ENCODE measurements at regions not wholly inside any gene's neighbourhood (a gene's known extent, or its start where the extent isn't known, plus 50 kb on each side); places are given as distances from the start of the nearest gene placed in this dataset.

- no peak for DNase-seq
Measured at GRCh38 chr5:2529371-2530092, 221.9 kb downstream of the IRX2 start.

- DNase-seq: no peak
Measured at GRCh38 chr5:2525351-2525750, 226.1 kb downstream of the IRX2 start.

GRCh38 chr5:2524620-2525019, 226.9 kb downstream of the IRX2 start:
- DNase-seq: no peak

- DNase-seq: no peak
Measured at GRCh38 chr5:2523180-2523579, 228.3 kb downstream of the IRX2 start.

GRCh38 chr5:2522372-2522771, 229.1 kb downstream of the IRX2 start:
- DNase-seq: no peak

GRCh38 chr5:2519153-2519552, 232.3 kb downstream of the IRX2 start:
- no peak for DNase-seq

- no peak for DNase-seq
Measured at GRCh38 chr5:2517451-2517850, 234.0 kb downstream of the IRX2 start.

- DNase-seq: no peak
Measured at GRCh38 chr5:2515180-2515764, 236.2 kb downstream of the IRX2 start.

- no peak for DNase-seq
Measured at GRCh38 chr5:2514484-2514883, 237.0 kb downstream of the IRX2 start.

- no peak for DNase-seq
Measured at GRCh38 chr5:2511706-2512105, 239.8 kb downstream of the IRX2 start.

GRCh38 chr5:2511126-2511525, 240.4 kb downstream of the IRX2 start:
- DNase-seq: peak; percentile 75

GRCh38 chr5:2509527-2509926, 241.9 kb downstream of the IRX2 start:
- no peak for DNase-seq

- no peak for DNase-seq
Measured at GRCh38 chr5:2508514-2508913, 243.0 kb downstream of the IRX2 start.

GRCh38 chr5:2507611-2508010, 243.9 kb downstream of the IRX2 start:
- no peak for DNase-seq

- no peak for DNase-seq
Measured at GRCh38 chr5:2506603-2507002, 244.9 kb downstream of the IRX2 start.

GRCh38 chr5:2505217-2505616, 246.3 kb downstream of the IRX2 start:
- no peak for DNase-seq

GRCh38 chr5:2502970-2503594, 248.4 kb downstream of the IRX2 start:
- DNase-seq: no peak

GRCh38 chr5:2499917-2500316, 251.6 kb downstream of the IRX2 start:
- no peak for DNase-seq

GRCh38 chr5:2496891-2497290, 254.6 kb downstream of the IRX2 start:
- no peak for DNase-seq

- DNase-seq: no peak
Measured at GRCh38 chr5:2496126-2496525, 255.4 kb downstream of the IRX2 start.

- no peak for DNase-seq
Measured at GRCh38 chr5:2493356-2493755, 258.1 kb downstream of the IRX2 start.

GRCh38 chr5:2492476-2492875, 259.0 kb downstream of the IRX2 start:
- DNase-seq: no peak

GRCh38 chr5:2491846-2492245, 259.6 kb downstream of the IRX2 start:
- DNase-seq: no peak

GRCh38 chr5:2489306-2489705, 262.2 kb downstream of the IRX2 start:
- DNase-seq: no peak

GRCh38 chr5:2488593-2488992, 262.9 kb downstream of the IRX2 start:
- no peak for DNase-seq
